ENCODE measurements at regions not wholly inside any gene's neighbourhood (a gene's known extent, or its start where the extent isn't known, plus 50 kb on each side); places are given as distances from the start of the nearest gene placed in this dataset.
"Not testable (repeated sequence)": the region's sequence is repeated elsewhere in the genome, so short reads cannot be mapped to it uniquely, and the experiment has no call there.

DNA sequence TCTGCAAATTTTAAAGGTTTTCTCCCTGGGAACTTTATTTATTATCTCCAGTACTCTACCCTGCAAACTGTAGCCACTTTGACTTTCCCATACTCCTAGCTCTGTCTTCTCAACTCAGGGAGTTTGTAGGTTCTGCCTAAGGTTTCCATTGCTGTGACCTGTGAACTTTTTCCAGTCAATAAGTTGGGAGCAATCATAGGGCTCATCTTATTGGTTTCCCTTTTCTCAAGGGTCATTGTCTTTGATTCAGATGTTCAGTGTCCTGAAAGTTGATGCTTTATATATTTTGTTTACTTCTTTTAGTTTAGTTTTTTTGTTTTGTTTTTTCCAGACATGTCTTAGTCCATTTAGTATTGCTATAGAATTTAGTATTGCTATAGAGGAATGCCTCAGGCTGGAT, 85.3 kb upstream of the NUDT6 start:
- H3K4me1 ChIP-seq (ENCODE audit: low read depth, poor library complexity, severe bottlenecking), result peaks cover 32% of the 10 kb centered on the region
- H3K79me2 ChIP-seq (ENCODE audit: insufficient read depth, low read depth), result peaks cover 13% of the 10 kb centered on the region; the same call in 1 of the 2 replicates
- H3K4me2 ChIP-seq, result no peak overlapping the region
- H3K36me3 ChIP-seq (ENCODE audit: insufficient read depth), result no peaks in the 10 kb centered on the region
- H3K27ac ChIP-seq, result no peak overlapping the region
- no peak overlapping the region for H3K4me3 ChIP-seq (IDR thresholded peaks at IDR 0.05; ENCODE audit: insufficient read depth, low read depth, low read length)
- H3K27me3 ChIP-seq (ENCODE audit: insufficient read depth, low read depth), result no peaks in the 10 kb centered on the region
- H4K20me1 ChIP-seq (ENCODE audit: insufficient read depth), result no peaks in the 10 kb centered on the region
- H2AFZ ChIP-seq (ENCODE audit: low read depth), result no peak overlapping the region
- TF ChIP-seq, protein P1, sequence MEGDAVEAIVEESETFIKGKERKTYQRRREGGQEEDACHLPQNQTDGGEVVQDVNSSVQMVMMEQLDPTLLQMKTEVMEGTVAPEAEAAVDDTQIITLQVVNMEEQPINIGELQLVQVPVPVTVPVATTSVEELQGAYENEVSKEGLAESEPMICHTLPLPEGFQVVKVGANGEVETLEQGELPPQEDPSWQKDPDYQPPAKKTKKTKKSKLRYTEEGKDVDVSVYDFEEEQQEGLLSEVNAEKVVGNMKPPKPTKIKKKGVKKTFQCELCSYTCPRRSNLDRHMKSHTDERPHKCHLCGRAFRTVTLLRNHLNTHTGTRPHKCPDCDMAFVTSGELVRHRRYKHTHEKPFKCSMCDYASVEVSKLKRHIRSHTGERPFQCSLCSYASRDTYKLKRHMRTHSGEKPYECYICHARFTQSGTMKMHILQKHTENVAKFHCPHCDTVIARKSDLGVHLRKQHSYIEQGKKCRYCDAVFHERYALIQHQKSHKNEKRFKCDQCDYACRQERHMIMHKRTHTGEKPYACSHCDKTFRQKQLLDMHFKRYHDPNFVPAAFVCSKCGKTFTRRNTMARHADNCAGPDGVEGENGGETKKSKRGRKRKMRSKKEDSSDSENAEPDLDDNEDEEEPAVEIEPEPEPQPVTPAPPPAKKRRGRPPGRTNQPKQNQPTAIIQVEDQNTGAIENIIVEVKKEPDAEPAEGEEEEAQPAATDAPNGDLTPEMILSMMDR (conservative IDR thresholded peaks at IDR 0.05; ENCODE audit: low read depth, low read length), result no peak
- no peak overlapping the region for H3K9ac ChIP-seq

DNA sequence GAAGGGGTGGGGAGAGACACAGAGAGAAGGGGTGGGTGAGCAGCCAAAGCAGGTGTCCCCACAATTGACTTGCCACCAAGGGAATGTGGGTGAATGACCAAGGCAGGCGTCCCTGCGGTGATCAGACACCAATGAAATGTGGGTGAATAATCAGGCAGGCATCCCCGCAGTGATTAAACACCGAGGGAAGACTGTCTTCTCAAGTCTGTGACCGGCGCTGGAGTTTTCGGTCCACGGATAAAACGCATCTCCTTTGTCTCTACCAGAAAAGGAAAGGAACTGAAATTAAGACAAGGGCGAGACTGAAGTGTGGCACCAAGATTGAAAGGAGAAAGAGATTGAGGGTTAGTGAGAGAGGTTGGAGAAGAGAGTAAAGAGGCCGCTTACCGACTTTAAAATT, 90.0 kb upstream of the NUDT6 start:
- not testable (repeated sequence) for H2AFZ ChIP-seq (ENCODE audit: low read depth); H3K4me3 ChIP-seq (IDR thresholded peaks at IDR 0.05; ENCODE audit: insufficient read depth, low read depth, low read length); H3K27ac ChIP-seq; H3K79me2 ChIP-seq (ENCODE audit: insufficient read depth, low read depth); H3K9ac ChIP-seq; H4K20me1 ChIP-seq (ENCODE audit: insufficient read depth); H3K27me3 ChIP-seq (ENCODE audit: insufficient read depth, low read depth); H3K36me3 ChIP-seq (ENCODE audit: insufficient read depth); H3K4me2 ChIP-seq; H3K4me1 ChIP-seq (ENCODE audit: low read depth, poor library complexity, severe bottlenecking)

DNA sequence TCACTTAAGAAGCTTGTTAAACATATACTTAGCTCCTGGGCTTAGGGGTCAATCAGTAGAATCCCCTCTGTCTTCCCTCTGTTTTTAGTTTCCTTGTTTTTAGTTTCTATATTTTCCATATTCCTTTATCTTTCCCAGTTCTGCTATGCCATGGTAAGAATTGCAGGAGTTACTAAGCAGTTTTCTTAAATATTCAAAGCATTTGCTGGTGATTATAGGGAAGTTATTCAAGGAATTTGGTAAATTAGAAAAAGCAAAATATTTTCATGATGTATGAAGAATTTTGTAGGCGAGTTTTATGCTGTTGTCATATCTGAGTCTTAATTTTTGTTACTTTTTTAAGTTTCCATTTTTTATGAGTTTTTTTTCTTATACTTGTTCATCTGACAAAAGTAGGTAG, 91.6 kb upstream of the NUDT6 start:
- no peak overlapping the region for H2AFZ ChIP-seq (ENCODE audit: low read depth)
- no peaks in the 10 kb centered on the region for H3K36me3 ChIP-seq (ENCODE audit: insufficient read depth)
- H3K79me2 ChIP-seq (ENCODE audit: insufficient read depth, low read depth), result peaks cover 4% of the 10 kb centered on the region; the same call in 1 of the 2 replicates
- no peak overlapping the region for H3K4me3 ChIP-seq (IDR thresholded peaks at IDR 0.05; ENCODE audit: insufficient read depth, low read depth, low read length)
- no peaks in the 10 kb centered on the region for H3K27me3 ChIP-seq (ENCODE audit: insufficient read depth, low read depth)
- H3K4me2 ChIP-seq, result no peak overlapping the region
- H3K9ac ChIP-seq, result no peak overlapping the region
- H3K27ac ChIP-seq, result no peak overlapping the region
- H3K4me1 ChIP-seq (ENCODE audit: low read depth, poor library complexity, severe bottlenecking), result no peaks in the 10 kb centered on the region
- no peaks in the 10 kb centered on the region for H4K20me1 ChIP-seq (ENCODE audit: insufficient read depth)
- TF ChIP-seq, protein P1 (conservative IDR thresholded peaks at IDR 0.05; ENCODE audit: low read depth, low read length), result no peak

DNA sequence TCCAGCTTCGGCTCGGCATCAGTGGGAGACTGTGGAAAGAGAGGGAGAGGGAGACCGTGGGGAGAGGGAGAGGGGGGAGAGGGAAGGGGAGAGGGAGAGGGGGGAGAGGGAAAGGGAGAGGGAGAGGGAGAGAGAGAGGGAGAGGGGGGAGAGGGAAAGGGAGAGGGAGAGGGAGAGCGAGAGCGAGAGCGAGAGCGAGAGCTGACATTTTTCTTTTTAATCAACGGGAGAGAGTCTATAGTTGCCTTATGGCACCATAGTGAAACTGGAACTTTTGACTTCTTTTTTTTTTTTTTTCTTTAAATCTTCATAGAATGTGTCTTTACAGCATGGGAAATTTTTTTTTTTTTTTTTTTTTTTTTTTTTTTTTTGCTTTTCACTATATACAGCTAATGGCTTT, 94.7 kb upstream of the NUDT6 start:
- Histone ChIP-seq H3K9ac (no peak overlapping the region), H2AFZ (ENCODE audit: low read depth) (no peak overlapping the region), H3K27ac (no peak overlapping the region), H3K4me1 (ENCODE audit: low read depth, poor library complexity, severe bottlenecking) (no peaks in the 10 kb centered on the region), H3K36me3 (ENCODE audit: insufficient read depth) (no peaks in the 10 kb centered on the region), H4K20me1 (ENCODE audit: insufficient read depth) (no peaks in the 10 kb centered on the region), H3K4me3 (IDR thresholded peaks at IDR 0.05; ENCODE audit: insufficient read depth, low read depth, low read length) (no peak overlapping the region), H3K4me2 (no peak overlapping the region), H3K79me2 (ENCODE audit: insufficient read depth, low read depth) (no peaks in the 10 kb centered on the region), H3K27me3 (ENCODE audit: insufficient read depth, low read depth) (no peaks in the 10 kb centered on the region)
- TF ChIP-seq, protein P1 (conservative IDR thresholded peaks at IDR 0.05; ENCODE audit: low read depth, low read length), result no peak

DNA sequence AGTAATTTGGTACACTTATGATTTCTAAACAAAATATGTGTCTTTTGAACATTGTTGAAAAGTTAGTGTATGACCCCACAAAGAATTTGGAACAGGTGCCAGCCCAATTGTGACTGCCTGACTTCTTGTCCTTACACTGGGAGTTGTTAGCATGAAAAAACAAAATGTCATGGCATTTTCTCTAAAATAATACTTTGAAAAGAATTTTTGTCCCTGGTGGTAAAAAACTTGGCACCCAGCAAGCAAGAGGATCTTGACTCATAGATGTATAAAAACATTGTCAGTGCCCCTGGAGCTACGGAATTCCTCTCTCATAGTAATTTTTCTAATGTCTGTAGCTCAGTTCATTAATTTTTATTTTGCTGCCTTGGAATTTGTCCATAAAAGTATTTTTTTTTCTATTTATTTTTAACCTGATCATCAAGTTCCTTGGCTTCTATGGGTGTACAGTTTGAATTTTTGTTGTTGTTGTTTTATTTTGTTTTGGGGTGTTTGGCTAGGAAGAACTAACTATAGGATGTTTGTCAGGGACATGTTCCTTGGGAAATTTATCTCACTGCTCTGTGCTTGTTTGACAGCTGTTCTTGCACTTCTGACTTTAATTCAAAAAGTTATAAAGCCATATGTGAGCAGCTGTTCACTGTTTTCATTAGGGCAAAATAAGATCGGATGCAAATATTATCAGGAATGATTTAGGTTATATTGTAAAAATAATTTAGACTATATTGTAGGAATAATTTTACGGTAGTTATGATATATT, 95.4 kb upstream of the NUDT6 start:
- Histone ChIP-seq H3K79me2 (ENCODE audit: insufficient read depth, low read depth) (no peaks in the 10 kb centered on the region), H3K9ac (no peak overlapping the region), H2AFZ (ENCODE audit: low read depth) (no peak overlapping the region), H4K20me1 (ENCODE audit: insufficient read depth) (no peaks in the 10 kb centered on the region), H3K27me3 (ENCODE audit: insufficient read depth, low read depth) (no peaks in the 10 kb centered on the region), H3K4me3 (IDR thresholded peaks at IDR 0.05; ENCODE audit: insufficient read depth, low read depth, low read length) (no peak overlapping the region), H3K27ac (no peak overlapping the region), H3K36me3 (ENCODE audit: insufficient read depth) (no peaks in the 10 kb centered on the region), H3K4me1 (ENCODE audit: low read depth, poor library complexity, severe bottlenecking) (no peaks in the 10 kb centered on the region), H3K4me2 (no peak overlapping the region)
- TF ChIP-seq, protein P1 (conservative IDR thresholded peaks at IDR 0.05; ENCODE audit: low read depth, low read length), result no peak

Measured in KMS-11 (cell line).